A204.1 (cell line): ENCODE measurements at regions not wholly inside any gene's neighbourhood (a gene's known extent, or its start where the extent isn't known, plus 50 kb on each side); places are given as distances from the start of the nearest gene placed in this dataset.
"Not testable (repeated sequence)": the region's sequence is repeated elsewhere in the genome, so short reads cannot be mapped to it uniquely, and the experiment has no call there.

Experiments used
- FAIRE-seq: peaks from 2 replicates; lab custom pipeline; 2012; peaks lifted over from hg19 to GRCh38; lab: Jason Lieb, UNC

GRCh38 chr20:22529150-22530019 is 55.0 kb downstream of the FOXA2 start:
- no peak for FAIRE-seq

DNA sequence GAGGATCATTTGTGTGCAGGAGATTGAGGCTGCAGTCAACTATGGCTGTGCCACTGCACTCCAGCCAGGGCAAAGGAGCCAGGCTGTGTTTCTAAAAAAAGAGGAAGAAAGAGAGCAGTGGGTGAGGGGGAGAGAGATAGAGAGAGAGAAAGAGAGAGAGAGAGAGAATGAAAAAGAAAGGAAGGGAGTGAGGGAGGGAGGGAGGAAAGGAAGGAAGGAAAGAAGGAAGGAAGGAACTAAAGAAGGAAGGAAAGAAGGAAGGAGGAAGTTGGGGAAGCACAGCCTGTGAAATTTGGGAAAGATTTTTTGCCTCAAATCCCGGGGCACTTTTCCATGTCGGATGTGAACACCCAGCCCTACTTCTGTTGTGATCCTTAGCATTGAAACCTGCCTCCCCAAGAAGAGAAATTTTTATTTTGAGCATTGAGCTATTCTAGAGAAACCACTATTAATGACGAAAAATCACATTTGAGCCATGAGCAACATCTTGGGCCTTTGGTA is 57.8 kb downstream of the FOXA2 start:
- FAIRE-seq = no peak

DNA sequence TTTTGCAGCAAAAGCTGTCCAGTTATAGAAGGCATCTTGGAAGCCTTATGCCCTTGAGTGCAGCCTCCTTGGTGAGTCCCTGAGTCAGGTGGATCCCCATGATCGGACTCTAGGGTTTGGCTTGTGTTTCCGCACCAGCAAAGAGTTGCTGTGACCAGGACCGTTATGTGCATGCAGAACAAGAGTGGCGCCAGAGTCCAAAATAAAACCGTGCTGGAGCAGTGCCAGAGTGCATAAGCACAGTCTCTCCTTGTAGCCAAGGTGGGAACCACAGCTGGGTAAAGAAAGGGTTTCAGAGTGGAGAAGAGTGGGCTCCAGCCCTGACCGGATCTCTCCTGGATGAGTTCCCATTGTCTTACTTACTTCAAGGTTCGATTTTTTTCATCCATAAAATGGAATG is 58.6 kb downstream of the FOXA2 start:
- FAIRE-seq = no peak

- no peak for FAIRE-seq
These were observed 59.1 kb downstream of the FOXA2 start for GRCh38 chr20:22525069-22525820.

DNA sequence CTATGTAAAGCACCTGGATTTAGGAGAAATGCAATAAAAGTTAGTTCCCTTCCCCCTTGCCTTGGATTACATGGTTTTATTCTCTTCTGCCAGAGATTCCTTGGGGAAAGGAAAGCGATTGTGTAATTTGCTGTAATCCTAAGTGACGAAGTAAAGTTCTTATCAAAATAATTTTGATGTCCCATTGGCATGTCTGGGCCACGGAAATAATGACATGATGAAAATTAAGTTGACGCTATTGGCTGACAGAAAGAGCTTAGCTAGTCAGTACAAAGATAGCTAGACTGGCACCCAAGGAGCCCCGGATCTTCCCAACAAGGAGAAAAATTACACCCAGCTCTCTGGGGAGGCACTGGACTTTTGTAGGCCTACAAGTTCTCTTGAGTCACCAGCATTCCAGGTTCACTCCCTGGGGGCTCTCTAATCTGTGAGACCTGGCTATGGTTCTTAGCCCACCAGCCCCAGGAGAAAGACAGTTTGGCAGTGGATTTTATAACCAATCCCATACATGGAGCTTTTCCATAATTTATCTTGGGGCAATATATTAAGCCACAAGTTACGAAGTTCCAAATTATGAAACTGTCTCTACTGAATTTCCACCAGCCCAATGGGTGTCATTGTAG is 59.9 kb downstream of the FOXA2 start:
- no peak for FAIRE-seq

DNA sequence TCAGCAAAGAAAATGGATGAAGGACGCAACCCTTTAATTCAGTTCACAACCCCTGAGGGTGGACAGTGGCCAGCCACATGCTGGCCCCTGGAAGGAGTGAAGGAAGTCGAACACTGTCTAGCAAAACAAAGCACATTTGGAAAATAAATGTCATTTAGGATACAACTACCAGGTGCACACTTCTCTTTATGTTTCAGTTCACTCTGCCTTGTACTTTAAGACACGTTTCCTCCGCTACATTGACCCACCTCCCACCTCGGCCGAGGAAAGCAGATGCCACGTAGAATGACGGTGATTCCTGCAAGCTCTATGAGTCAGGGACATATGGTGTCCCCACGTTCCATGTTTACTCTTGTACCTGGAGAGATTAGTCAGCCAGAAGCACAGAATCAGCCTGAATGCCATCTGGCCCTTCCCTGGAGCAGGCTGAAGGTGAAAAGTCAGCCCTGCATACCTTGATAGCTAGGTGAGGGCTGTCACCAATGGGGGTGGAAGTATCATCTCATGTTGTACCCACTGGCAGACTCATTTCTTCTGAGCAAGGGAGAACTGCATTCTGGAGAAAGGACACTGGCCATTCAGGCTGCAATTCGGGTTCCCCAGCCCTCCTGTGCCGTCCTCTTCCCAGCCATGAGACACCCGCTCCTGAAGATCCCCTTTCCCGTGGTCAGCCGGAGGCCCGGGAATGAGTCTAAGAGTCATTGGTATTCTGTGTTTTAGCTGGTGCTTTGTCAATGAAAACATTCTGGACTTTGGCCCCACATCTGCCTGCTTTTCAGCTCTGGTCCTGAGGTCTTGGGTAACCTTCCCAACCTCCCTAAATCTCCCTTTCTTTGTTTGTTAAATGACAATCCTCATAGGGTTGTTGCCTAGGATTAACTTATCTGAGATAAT is 60.6 kb downstream of the FOXA2 start:
- FAIRE-seq = no peak

- no peak for FAIRE-seq
These were observed 61.3 kb downstream of the FOXA2 start for GRCh38 chr20:22523128-22523498.

GRCh38 chr20:22522701-22523100 is 61.7 kb downstream of the FOXA2 start:
- FAIRE-seq = no peak

DNA sequence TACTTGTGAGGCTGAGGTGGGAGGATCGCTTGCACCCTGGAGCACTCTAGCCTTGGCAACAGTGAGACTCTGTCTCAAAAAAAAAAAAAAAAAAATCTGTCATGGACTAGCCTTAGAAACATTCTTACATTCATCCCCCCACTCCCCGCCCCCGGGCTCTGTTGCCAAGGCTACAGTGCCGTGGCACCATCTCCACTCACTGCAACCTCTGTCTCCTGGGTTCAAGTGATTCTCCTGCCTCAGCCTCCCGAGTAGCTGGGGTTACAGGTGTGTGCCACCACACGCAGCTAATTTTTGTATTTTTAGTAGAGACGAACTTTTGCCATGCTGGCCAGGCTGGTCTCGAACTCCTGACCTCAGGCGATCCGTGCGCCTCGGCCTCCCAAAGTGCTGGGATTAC is 62.4 kb downstream of the FOXA2 start:
- not testable (repeated sequence) for FAIRE-seq

DNA sequence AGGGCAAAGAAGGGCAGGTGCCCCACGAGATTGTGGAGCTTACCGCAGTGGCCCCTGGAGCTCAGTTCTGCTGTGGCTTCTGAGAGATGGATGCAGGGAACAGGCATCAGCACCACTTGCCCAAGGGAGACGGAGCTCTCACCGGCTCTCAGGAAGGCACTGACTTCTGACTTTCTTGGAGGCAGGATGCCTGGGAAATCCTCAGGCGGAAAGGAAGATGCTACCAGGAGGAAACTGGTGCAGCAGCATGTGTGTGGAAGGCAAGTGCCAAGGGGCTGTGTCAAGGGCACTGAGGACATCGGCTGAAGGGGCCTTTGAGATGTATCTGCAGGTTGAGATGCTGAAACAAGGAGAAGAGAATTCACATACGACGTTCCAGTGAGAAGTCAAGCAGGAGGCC is 64.0 kb downstream of the FOXA2 start:
- FAIRE-seq = no peak

DNA sequence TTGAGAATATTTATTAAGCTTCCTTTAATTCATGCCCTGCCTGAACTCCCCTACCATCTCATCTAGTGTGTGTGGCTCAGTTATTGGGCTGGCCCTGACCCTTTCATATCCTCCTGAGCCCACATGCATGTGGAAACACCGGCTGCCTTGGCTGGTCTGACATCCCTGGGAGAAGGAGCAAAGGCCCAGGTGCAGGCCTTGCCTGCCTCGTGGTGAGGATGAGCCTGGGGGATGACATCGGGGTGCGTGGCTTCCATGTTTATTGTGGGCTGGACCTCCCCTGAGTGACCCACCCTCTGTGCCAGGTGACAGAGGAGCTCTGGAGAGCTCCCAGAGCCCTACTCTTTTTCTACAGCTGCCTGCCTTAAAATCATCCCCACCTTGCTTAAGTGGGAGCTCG is 69.1 kb downstream of the FOXA2 start:
- FAIRE-seq = no peak

DNA sequence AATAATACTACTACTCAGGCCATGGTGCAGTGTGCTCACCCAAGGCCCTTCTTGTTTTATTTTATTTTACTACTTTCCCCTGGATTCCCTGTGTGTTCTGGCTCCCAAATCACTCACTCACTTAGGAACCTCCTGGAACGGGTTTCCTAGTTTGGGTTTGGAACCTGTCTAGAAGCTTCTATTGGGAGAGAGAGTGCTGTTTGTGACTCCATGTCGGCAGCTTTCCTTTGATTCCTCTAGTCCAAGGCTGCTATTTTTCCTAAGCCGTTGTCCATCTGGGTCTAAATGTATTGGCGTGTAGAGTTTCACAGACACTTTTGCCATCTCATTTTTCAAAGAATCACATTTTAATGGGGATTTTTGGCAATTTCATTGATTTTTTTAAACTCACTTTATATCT is 70.8 kb downstream of the FOXA2 start:
- no peak for FAIRE-seq

GRCh38 chr20:22512911-22513489 is 71.4 kb downstream of the FOXA2 start:
- FAIRE-seq = no peak

- no peak for FAIRE-seq
These were observed 72.1 kb downstream of the FOXA2 start for GRCh38 chr20:22511943-22512910.

DNA sequence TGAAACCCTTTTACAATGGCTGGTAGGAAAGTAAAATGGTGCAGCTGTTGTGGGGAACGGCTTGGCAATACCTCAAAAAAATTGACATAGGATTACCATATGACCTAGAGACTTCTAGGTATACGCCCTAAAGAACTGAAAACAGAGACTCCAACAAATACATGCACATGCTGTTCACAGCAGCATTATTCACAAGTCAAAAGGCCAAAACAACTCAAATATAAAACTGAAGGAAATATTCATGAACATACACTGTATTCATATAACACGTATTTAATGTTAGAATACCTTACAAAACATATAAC is 74.6 kb downstream of the FOXA2 start:
- no peak for FAIRE-seq

- no peak for FAIRE-seq
These were observed 75.1 kb downstream of the FOXA2 start for GRCh38 chr20:22509090-22509842.

GRCh38 chr20:22508426-22508825 is 75.9 kb downstream of the FOXA2 start:
- no peak for FAIRE-seq

GRCh38 chr20:22507240-22507961 is 77.0 kb downstream of the FOXA2 start:
- FAIRE-seq = no peak

- no peak for FAIRE-seq
These were observed 77.5 kb downstream of the FOXA2 start for GRCh38 chr20:22506827-22507226.
